Erythroblast (primary cell): ENCODE measurements at regions not wholly inside any gene's neighbourhood (a gene's known extent, or its start where the extent isn't known, plus 50 kb on each side); places are given as distances from the start of the nearest gene placed in this dataset.

Experiments used
- GATA1 ChIP-seq: IDR thresholded peaks from 2 replicates; pipeline ENCODE4 v1.6.1; 2011; ENCODE audit warnings: low read depth, mild to moderate bottlenecking, control low read depth, low read length, moderate library complexity
- POLR2A ChIP-seq: IDR thresholded peaks from 2 replicates; pipeline ENCODE4 v1.6.1; 2011; ENCODE audit warnings: mild to moderate bottlenecking, low read length

GRCh38 chr5:68112658-68113057, 102.9 kb upstream of the PIK3R1 start:
- TF ChIP-seq POLR2A (no peak), GATA1 (no peak)
